ENCODE measurements at regions not wholly inside any gene's neighbourhood (a gene's known extent, or its start where the extent isn't known, plus 50 kb on each side); places are given as distances from the start of the nearest gene placed in this dataset.
"Not testable (repeated sequence)": the region's sequence is repeated elsewhere in the genome, so short reads cannot be mapped to it uniquely, and the experiment has no call there.

DNA sequence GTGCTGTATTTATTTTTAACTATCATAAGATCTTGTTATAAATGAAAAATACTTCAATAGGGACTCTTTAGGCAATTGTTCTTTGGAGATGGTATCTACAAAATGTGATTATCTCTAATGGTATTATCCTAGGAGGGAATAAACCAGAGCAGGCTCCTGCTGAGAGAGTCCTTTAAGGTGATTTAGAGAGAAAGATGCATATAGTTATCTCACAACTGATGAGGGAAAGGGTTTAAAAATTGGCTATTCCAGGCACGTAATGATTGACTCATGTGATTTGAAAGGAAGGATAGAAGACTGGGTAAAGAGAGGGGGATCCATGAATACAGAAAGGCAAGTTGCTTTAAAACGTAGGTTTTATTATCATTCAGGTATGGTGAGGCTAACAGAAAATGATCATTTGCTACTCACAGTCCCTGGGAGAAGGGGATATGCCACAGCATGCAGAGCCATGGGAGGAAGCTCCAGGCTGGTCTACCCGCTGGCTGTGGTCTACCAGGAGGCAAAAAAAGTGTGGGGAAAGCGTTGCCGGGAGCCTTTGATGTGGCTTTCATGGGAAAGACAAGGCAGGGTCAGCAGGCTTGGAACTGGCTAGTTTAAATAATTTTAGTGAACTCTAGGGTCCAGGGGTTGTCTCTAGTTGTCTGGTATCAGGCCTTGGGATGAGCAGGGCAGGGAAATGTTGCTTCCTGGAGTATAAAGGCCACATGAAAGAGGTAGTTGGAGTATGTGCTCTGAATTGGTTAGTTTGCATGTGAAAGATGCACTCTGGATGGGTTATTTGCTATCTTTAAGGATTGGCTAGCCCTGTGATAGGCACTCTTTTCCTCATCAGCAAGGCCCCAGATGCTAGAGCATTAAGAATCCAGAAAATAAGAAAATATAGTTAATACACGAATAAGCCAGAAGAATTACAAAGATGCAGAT is 798.4 kb upstream of the GRM7 start:
- no peak for DNase-seq (ENCODE audit: low read depth in 2 of 3, low spot score in 2 of 3)

DNA sequence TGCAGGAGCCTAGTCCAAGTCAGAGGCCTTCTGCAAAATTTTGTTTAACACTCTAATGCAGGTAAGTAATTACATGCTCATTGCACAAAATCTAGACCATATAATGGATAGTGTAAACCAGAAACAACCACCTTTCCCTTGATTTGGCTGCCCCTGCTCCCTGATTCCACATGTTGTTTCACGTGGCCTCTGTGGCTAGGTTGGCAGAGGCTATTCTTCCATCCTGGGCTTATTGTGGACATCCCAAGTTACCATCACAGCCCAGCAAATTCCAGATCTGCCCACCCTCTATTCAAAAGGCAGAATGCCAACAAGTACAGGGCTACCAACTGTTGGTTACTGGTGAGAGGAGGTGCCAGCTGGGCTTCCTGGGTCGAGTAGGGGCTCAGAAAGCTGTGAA is 794.5 kb upstream of the GRM7 start:
- DNase-seq (ENCODE audit: low read depth in 2 of 3, low spot score in 2 of 3) = no peak

DNA sequence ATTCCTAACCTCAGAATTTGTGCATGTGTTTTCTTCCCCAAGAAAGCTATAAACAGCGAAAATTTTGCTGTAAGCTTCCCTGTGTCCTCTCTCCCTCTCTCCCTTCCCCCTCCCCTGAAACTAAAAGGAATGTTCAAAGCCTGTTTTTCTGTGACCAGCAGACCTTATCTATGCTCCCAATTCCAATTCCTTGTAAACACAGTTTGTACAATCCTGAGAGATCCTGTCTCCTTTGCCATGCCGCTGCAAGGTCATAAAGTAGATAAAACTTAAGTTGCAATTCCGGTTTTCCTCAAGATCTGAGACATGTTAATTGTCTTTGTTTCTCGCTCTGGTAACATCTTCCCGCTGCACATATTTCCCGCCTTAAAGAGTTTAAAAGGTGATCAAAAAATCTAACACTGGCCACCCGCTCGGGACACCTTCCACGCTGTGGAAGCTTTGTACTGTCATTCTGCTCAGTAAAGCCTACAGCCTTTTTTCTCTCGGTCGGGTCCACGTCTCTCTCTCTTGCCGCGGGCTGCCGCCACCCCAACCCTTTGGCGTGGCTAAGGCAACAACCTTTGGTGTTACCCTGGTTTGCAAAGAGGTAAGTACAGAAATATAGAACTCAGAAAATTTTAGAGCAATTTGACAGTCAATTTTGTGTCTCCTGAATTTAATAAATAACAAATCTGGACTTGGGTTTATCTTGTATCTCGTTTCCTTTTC is 793.9 kb upstream of the GRM7 start:
- not testable (repeated sequence) for DNase-seq (ENCODE audit: low read depth in 2 of 3, low spot score in 2 of 3)

DNA sequence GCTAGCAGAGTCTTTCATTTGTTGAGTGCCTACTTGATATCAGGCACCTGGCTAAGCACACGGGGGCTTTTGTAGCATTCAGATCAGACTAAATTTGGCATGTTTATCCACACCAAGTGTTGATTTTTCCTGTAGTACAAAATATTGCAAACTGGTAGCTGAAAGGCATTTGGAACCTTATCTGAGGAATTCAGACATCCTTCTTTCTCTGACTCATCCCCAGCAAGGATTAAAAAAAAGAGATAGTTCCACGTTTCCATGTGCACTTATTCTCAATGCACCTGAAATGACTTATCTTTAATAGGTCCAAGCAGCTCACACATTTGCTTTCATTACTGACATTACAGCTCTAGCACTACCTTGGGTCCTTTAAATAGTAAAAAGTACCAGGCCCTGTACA is 786.0 kb upstream of the GRM7 start:
- DNase-seq (ENCODE audit: low read depth in 2 of 3, low spot score in 2 of 3) = no peak

DNA sequence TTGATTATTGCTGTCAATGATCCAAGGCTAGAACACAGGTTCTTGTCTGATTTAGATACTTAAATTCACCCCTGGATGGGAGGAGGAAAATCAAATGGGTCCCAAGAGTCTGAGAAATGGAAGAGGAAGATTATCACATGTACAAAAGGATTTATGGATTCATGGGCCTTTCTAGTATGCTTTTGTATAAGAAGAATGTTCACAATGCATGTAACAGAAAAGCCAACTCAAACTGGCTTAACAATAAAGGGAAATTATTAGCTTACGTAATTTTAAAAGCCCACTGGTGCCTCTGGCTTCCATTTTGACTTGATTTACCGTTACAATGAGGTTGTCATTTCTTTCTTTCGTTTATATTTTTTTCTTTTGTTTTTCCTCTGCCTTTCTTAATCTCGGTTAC is 782.5 kb upstream of the GRM7 start:
- no peak for DNase-seq (ENCODE audit: low read depth in 2 of 3, low spot score in 2 of 3)

DNA sequence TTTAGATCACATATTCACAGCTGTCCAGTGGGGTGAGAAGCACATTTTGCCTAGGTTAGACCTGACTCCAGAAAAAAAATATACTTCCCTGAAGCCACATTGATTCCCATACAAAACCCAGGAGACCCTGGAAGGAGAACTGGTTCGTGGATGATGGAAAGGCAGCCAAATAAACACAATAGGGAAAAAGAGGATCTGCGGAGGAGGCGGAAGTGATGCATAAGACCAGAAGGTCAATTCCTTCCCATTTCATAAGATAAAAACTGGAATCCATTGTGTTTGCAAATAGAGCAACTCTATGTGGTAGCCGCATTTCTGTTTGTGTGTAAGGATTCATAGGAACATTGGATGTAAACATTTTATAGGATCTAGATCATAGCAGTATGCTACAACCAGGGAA is 781.9 kb upstream of the GRM7 start:
- DNase-seq (ENCODE audit: low read depth in 2 of 3, low spot score in 2 of 3) = no peak

DNA sequence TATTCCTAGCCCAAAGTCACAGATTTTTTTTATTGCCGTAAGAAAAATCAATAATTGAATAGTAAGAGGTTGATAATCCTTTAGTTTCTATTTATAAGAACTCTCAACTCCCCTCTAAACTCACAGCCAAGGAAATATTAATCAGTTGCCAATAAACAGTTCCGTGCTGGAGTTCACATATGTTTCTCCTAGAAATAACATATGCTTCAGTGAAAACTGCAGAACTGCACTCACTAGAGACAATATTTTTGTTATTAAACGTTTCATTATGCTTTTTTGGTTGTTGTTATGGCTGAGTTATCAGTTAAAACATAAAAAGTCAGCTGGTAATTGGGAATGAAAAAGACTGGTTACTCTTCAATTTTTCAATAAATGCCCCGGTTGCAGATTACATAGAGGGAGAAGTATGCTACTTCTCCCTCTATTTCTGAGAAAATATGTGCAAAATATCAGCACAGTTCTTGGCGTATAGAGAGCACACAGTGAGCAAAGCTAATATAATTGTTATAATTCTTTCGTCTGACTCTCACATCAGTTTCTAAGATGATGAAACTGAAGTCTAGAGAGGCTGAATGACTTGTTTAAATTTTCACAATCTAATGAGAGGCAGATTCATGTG is 781.2 kb upstream of the GRM7 start:
- no peak for DNase-seq (ENCODE audit: low read depth in 2 of 3, low spot score in 2 of 3)

DNA sequence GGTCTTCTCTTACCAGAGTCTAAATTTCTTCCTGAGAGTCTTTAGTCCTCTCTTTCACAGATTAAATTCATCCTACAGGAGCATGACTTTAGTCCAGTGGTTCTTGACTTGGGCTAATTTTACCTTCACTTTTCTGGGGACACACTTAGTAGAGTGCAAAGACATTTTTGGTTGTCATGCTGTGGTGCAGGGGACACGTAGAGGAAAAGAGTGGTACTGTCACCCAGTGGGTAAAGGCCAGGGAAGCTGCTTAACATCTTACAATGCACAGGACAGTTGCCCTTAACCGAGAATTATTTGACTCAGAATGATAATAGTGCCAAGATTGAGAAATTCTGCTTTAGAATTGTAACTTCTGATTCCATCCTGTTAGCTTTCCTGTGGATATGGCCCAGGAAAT is 772.5 kb upstream of the GRM7 start:
- no peak for DNase-seq (ENCODE audit: low read depth in 2 of 3, low spot score in 2 of 3)

DNA sequence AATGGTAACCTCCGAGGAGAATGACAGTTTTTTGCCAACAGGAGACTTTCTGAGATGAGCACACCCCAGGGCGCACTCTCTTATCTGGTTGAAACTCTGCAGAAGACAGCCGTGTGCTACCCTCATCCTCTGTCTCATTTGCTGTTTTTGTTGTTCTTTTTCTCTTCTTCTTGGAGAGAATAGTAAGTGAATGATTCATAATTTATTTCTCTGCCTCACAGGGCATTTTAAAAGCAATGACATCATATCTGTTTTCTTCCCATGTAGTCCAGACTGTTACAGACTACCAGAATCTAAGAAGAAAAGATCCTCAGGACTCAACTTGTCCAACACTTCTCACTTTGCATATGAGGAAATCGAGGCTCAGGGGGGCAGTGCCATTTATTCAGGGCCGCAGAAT is 771.1 kb upstream of the GRM7 start:
- no peak for DNase-seq (ENCODE audit: low read depth in 2 of 3, low spot score in 2 of 3)

DNA sequence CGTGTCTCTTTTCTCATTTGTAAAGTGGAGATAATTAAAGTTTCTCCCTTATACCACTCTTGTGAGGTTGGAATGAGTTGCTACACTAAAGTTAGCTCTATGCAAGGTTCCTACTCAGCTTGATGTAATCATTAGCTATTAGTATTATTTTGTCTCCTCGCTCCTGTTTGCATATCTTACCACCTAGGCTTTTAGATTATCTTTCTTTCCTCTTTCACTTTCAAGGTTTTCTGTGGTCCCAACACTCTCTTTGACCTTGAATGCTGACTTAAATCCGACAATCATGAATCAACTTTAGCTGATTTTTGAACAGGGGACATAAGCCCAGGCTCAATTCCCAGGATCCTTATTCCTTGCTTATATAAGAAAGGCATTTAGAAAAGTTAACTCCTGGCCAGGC is 769.7 kb upstream of the GRM7 start:
- DNase-seq (ENCODE audit: low read depth in 2 of 3, low spot score in 2 of 3) = no peak

DNA sequence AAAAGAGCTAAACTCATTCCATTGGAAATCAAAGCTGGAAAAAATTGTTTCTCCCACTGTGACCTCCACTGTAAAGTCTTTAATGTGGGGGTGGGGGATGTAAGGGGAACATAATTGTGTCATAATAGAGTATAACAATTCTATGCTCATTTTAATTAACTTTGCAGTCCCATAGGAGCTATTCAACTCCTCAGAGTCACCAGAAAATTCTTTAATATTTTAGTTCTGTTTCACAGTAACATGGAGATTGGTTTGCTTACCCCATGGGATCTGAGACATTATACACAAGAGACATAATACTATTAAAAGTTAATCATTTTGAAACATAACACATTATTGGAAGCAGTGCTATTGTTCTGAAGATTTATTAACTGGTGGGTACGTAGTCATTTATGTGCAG is 765.9 kb upstream of the GRM7 start:
- DNase-seq (ENCODE audit: low read depth in 2 of 3, low spot score in 2 of 3) = no peak

DNA sequence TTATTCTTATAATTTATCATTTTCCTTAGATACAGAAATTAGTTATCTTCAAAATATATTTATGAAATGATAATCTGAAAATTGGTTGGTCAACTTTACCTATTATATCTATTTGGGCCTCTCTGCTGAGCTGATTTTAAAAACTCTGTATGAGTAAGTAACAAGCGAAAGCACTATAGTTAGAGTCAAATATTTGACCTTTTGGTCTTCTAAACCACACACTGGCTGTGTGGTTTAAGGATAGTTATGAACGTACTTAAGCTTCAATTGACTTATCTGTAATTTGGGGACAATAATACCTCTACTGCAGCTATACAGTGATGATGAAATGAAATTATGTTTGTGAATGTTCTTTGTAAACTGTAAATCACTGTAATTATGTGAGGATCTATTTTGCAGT is 763.9 kb upstream of the GRM7 start:
- DNase-seq (ENCODE audit: low read depth in 2 of 3, low spot score in 2 of 3) = no peak

DNA sequence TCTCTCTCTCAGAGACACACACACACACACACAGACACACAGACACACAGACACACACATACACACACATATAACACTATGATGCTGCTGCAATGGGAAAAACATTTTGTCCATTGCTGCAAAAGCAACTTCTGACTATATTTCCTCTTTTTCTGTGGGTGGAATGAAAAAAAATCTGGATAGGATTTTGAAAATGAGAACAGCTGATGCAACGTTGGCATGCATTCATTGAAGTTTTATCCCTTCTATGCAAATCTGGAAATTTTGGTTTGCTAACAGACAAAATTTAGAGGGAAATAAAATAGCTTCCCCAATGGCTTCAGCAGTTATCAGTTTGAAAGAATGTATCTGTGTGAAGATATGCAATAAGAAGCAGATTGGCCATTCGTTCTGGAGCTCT is 763.4 kb upstream of the GRM7 start:
- DNase-seq (ENCODE audit: low read depth in 2 of 3, low spot score in 2 of 3) = no peak

DNA sequence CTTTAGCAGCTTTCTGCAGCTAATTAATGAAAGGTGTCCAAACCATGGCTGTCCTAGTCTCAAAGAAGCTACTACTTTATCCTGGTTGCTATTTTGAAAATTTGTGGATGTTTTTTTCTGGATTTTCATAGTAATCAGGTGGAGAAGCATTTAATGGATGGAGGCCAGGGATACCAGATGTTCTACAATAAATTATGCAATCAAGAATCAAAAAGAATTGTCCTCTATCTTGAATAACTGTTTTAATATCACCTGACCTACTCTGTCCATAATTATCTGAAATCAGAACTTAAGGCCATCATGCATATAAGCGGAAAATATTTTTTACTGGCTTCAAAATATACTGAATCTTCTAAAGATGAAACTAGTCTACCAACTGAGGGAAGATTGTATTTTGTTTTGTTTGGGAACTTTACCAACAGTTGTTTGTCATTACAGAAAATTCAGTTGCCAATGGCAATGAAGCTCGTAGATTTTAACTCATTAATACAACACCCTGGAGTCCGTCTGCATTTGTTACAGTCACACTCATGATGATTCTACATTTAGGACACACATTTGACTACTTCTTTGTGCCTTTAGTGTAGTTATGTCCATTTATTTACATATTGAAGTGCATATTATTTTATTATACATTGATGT is 762.3 kb upstream of the GRM7 start:
- DNase-seq (ENCODE audit: low read depth in 2 of 3, low spot score in 2 of 3) = no peak

DNA sequence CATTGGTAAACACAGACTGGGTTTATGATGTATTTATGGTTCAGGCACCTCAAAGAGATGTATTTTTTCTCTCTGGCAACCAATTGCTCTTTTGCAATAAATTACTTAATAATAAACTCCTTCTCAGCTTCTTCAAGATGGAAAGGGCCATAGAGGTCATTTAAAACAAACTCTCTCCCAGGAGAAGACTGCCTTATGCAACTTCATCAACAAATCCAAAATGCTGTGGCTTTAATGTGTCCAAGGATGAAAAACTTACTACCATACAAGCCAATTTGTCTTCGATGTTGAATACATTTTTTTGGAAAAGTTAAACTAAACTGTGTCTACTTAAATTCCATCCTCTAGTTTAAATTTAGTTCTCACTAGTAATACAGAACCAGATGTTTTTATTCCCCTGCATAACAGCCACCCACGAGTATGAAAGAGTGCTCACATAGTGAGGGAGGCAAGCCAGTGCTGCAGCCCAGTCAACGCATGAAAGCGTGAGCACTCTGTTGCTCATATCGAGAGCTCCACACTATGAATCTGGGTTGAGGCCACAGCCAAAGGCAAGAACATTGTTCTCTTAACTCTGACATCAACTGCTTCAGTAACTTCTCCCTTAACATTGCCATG is 761.3 kb upstream of the GRM7 start:
- DNase-seq (ENCODE audit: low read depth in 2 of 3, low spot score in 2 of 3) = no peak

DNA sequence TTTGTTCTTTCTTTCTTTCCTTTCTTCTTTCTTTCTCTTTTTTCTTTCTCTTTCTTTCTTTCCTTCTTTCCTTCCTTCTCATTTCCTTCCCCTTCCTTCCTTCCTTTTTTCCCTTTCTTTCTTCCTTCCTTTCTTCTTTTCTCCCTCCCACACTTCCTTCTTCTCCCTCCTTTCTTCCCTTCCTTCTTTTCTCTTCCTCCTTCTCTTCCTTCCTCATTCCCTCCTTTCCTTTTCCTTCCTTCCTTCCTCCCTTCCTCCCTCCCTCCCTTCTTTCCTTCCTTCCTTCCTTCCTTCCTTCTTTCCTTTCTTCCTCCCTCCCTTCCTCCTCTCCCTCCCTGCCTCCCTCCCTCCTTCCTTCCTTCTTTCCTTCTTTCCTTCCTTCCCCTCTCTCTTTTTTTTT is 755.7 kb upstream of the GRM7 start:
- no peak for DNase-seq (ENCODE audit: low read depth in 2 of 3, low spot score in 2 of 3)

DNA sequence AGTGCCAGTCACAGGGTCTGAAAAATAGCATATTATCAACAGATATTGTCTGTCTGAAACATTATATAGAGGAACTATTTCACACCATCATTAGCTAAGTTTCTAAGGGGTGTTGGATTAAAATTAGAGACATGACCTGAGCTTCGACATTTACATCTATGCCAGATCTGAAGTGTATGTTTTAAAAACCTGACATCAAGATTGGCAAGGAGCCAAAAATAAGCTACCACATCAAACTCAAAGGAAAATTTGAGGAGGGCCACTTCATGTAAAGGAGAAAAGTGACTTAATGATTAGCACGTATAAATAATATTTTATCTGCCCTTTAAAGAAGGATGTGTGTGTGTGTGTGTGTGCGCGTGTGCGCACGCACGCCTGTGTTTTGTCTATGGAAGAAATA is 752.0 kb upstream of the GRM7 start:
- no peak for DNase-seq (ENCODE audit: low read depth in 2 of 3, low spot score in 2 of 3)

DNA sequence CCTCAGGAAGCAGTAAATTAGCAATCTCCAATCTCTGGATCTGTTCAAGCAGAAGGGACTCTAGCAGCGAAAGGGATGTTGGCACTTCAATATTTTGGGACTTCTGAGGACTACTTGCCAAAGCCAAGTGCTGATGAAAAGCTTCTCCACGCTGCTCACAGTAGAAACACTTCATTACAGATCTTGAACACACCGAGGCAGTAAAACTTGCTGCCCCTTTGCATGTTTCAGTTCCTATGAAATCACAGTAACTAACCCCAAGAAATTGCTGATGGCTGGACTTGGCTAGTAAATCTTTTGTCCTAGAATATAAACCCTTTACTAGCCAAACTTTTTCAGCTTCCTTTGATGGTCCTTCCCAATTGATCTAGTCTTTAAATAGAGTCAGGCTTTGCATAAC is 750.5 kb upstream of the GRM7 start:
- no peak for DNase-seq (ENCODE audit: low read depth in 2 of 3, low spot score in 2 of 3)

DNA sequence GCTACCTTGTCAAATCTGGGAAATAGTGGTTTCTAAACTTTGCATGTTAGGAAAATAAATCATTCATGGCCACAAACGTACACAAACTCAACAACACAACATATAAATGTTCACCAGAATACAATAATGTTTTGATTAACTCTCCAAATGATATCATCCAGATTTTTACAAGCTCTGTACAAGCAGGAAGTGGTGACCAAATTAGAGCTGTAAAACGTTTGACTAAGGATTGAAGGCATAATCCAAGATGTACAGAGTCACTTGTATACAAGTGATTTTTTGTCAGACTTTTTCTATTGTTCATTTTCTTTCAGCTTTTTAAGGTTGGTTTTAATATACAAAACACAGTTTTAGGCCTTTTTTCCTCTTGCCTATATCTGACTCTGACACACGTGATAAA is 748.4 kb upstream of the GRM7 start:
- no peak for DNase-seq (ENCODE audit: low read depth in 2 of 3, low spot score in 2 of 3)

DNA sequence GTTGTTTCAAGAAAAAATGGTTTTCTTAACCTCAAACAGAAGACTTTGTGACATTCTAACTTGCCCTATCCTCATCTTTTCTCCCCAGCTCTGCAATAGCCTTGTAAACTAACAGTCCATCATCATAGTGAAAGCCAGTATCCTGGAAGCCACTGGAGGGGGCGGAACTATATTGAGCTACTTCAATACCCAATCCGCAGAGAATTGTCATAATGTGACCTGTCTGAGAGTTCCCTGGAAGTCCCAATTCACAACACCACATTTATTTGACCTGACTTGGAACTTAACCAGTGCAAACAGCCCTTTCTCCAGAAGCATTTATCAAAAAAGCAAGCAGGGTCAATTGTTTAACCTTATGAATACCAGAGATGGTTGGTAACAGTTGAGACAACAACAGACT is 747.6 kb upstream of the GRM7 start:
- DNase-seq (ENCODE audit: low read depth in 2 of 3, low spot score in 2 of 3) = no peak

DNA sequence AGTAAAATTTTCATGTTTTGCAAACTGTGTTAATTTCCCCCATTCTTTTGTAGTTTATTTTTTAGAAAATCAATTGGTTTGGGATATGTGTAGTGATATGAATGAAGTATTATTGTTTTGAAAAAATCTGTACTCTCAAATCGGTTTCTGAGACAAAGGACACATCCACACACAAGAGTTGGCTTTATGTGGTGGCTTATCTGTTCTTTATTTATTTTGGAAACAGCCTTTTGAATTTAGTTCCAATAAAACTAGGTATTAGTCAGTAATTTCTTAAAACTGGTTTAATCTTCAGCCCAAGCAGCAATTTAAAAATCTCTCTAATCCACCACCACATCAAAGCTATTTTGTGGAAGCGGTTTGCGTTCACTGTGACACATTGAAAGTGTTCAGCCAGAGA is 741.5 kb upstream of the GRM7 start:
- no peak for DNase-seq (ENCODE audit: low read depth in 2 of 3, low spot score in 2 of 3)
